ENCODE measurements at regions not wholly inside any gene's neighbourhood (a gene's known extent, or its start where the extent isn't known, plus 50 kb on each side); places are given as distances from the start of the nearest gene placed in this dataset.

DNA sequence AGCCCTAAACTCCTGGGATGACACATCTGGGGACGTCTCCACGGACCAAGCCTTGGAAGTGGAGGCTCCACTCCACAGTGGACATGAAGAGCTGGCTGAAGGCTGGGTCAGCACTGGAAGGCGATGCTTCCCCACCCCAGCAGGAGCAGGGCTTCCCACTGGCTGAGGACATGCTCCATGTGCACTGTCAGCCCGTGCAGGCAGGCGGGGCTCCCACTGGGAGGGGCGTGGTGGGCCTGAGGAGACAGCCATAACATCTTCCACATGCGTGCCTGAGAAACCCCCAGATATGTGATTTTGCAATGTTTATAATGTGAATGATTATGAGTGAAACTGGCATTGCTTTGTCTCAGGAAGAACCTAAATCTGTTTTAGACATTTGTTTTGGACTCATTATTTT lies 231.3 kb downstream of the KLF13 start:
- DNase-seq, result no peak

DNA sequence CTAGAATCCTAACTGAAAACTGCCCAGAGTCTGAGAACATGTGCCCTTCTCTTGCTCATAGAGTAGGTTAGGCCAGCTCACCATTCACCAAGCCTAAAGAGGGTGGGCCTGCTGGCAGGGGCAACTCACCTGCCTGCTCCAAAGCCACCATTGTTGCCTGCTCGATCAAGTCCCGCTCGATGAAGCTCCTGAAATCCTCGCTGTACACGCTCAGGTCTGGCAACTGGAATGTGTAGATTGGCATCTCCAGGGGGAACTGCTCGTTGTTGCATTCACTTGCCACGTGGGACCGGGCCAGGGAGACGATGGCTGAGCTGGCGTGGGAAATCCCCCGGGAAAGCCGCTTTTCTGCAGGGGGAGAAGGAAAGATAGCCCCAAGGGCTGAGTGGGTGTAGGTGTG lies 232.2 kb downstream of the KLF13 start:
- no peak for DNase-seq

DNA sequence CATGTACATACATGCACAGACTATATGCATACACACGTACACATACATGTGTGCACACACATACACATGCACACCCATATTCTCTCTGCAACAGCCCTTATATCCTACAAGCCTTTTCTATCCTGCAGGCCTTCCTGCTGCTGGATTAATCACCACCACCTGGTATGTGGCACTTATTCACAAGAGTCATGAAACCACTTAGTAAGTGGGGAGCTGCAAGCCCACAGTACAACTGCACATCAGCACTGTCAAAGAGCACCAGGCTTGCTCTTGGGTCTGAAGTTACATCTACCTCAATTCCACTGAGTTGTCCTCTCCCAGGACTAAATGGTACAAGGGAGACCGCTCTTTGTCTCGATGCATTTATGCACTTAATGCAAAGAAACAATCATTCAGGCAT lies 233.2 kb downstream of the KLF13 start:
- DNase-seq, result no peak

DNA sequence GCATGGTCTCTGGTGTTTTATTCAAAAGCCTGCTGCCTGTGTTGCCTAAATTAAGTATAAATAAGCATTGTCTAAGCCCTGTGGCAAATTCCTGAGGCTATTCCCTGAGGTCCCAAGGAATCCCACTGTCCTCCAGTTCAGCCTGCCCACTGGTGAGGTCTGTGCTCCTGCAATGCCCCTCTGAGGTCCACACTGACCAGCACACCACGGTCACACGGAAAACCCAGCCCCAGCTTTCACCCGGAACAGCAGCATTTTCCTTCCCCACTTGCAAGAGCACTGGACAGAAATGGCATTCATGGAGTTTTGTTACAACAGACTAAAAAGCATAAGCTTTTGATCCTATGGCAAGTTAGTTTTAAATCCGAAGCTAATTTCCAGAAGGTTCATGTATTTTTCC lies 234.0 kb downstream of the KLF13 start:
- DNase-seq, result no peak

DNA sequence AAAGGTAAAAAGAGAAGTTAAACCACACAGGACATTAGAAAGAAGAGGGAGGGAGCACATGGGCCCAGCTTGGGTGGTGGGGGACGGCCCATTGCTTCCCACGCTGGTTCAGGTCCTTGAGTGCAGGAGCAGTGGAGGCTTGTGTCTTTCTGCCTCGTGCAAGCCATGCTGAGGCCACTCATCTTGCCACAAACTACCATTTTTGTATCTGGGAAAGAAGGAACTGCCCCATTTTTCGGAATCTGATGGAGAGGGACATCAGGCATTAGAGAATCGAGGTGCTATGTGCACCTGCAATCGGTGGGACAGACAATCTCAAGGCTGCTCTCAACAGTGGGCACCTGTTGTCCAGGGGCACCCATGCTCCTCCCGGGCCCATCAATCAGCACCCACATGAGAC lies 234.5 kb downstream of the KLF13 start:
- no peak for DNase-seq

DNA sequence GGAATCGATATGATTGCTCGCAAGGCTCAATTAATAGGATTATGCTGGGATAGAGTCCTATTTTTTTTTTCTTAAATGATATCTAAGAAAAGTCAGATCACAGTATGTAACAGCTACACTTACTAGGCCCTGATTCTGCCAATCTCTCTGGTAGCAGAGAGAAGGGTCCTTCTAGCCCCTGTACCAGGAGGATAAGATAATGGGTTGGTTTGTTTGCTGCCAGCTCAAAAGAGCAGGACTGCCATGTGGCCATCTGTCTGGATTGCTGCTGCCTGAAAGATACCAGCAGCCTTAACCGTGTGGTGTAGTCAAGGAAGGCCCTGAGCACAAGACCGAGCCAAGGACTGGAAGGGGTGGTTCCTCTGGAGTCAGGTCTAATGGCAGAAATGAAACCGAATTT lies 236.4 kb downstream of the KLF13 start:
- DNase-seq, result no peak

DNA sequence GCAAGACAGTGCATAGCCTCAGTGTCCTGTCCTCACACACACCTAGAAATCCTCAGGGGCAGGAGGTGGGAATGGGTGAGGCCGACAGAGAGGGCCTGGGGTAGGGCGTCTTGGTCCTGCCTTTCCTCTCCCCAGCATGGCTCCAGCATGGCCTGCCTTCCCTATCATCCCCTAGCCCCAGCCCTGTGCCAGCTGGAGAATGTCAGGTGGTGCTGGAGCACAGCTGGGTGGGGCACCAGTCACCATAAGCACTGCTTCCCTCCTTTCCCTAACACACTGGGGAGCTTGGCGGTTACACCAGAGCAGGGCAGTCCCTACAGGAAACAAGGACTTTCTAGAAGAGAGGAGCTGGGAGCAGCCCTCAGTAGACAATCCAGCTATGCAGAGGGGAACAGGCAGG lies 236.8 kb downstream of the KLF13 start:
- no peak for DNase-seq

DNA sequence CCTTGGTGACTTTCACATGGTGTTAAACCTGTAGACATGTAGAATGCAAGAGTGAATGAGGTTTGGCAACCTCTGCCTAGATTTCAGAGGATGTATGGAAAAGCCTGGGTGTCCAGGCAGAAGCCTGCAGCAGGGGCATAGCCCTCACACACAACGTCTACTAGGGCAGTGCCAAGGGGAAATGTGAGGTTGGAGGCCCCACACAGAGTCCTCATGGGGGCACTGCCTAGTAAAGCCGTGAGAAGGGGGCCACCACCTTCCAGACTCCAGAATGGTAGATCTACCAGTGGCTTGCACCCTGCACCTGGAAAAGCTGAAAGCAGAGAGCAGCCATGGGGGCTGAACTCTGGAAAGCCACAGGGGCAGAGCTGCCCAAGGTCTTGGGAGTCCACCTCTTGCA lies 241.2 kb downstream of the KLF13 start:
- DNase-seq, result no peak

DNA sequence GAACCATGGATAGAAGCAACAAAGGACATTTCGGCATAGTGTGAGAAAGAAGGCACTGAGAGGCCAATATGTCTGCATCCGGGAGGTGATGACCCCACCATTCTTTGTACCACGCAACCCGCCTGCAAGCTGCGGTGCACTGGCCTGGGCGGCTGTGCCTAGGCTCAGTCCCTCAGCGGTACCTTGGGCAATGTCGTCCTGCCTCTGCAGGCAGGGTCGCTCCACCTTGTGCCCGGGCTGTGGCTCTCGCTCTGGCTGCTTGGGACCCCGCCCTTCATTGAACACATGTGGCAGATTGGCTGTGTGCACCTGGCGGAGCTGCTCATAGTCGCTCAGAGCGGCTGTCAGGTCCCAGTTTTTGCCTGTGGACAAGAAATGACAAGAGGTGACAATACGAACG lies 243.2 kb downstream of the KLF13 start:
- DNase-seq, result no peak

DNA sequence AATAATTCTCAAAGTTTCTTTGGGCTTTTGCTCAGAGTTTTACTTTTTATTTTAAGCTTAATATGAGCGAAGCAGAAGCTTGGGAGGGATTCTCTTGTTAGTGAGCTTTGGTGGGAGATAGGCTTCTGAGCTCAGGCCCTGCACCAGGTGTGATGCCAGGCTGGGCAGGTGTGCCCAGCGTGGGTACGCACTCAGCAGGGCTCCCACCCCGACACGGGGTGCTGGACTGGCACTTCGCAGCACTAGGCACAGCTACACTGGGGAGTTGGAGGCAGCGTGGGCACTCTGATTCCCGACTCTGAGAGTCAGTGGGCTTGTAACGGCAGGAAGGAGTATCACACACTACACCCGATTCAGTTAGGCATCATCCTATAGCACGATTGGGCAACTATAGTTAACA lies 244.0 kb downstream of the KLF13 start:
- DNase-seq, result no peak

DNA sequence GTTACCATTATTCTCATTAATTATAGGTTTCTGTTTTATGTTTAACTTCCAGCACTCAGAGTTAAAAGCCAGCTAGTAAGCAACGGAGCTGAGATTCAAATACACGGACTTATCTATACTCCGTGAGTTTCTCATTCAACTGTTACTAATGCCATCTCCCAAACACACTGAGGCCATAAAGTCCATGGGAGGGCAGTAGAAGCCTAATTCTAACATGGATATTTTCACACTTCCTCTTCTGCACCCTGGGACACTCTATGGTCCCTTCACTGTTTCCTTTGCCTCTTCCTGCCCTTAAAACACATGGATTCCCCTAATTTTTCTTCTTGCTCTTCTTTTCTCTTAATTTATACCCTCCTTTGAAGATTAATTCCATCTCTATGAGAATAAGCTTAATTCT lies 245.0 kb downstream of the KLF13 start:
- DNase-seq, result no peak

DNA sequence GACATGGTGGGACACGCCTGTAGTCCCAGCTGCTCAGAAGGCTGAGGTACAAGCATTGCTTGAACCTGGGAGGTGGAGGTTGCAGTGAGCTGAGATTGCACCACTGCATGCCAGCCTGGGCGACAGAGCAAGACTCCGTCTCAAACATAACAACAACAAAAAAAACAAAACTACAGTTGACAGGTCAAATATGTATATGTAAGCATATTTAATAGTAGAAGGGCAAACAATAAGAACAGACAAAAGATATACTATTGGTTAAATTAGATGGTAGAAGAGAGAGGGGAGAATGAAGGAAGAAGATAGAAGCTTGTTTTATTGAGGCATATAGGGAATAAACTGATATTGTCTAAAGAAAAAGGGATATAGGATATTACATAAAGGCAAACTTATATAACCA lies 247.1 kb downstream of the KLF13 start:
- no peak for DNase-seq

DNA sequence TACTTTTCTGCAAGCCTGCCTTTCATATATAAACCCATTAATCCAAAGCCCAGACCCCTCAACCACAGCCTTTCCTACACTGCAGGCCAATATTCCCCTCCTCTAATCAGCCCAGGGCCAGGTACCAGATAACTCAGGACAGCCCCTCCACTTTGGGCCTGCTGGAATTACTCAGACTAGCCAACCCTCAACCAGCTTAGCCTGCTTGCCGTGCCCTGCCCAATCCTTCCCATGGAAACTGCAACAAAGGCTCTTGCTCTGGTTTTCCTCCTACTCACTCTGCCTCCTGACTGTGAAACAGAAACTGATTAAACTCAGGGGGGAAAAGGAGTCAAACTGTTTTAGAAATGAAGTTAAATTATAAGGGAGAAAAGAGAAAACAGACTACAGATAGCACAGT lies 248.1 kb downstream of the KLF13 start:
- no peak for DNase-seq

DNA sequence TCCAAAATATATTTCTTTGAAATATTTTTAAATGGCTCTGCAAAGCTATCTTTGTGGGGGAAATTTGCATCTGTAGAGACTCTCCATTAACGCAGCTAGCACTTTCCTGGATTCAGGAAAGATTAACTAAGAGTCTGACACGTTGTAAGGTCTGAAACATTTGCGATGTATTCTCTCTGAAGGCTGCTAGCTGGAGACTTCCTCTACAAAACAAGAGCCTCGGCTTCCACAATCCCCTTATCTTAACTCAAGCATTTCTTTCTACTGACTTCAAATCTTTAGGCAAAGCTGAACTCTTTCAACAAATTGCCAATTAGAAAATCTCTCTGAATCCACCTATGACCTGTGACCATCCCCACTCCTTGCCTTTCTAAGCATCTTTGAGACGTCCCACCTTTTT lies 250.5 kb downstream of the KLF13 start:
- no peak for DNase-seq

DNA sequence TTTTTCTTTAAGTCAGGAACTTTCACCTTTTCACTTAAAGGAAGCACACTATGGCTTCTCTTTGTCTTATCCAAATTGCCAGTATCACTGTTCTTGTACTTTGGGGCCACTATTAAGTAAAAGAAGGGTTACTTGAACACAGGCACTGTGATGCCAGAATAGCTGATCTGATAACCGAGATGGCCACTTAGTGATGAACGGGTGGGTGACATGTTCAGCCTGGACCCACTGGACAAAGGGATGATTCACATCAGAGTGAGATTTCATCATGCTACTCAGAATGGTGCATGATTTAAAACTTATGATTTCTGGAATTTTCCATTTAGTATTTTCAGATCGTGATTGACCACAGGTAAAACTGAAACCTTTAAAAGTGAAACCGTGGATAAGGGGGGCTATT lies 252.6 kb downstream of the KLF13 start:
- DNase-seq, result no peak

DNA sequence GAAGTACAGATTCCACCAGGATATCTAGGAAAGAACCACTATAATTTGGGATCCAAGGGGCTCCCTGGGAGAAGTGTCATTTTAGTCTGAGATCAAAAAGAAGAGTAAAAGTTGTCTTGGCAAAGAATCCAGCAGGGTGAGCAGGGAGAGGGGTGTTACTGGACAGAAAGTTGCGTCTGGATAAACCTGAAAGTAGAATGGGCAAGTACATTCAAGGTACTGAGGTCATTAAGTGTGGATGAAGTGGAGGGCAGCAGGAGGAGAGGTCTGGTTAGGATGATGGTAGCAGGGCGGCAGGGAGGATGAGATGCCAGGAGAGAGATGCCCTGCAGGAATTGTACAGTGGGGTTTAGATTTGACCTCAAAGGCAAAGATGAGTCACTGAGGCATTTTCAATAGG lies 253.3 kb downstream of the KLF13 start:
- DNase-seq, result no peak

DNA sequence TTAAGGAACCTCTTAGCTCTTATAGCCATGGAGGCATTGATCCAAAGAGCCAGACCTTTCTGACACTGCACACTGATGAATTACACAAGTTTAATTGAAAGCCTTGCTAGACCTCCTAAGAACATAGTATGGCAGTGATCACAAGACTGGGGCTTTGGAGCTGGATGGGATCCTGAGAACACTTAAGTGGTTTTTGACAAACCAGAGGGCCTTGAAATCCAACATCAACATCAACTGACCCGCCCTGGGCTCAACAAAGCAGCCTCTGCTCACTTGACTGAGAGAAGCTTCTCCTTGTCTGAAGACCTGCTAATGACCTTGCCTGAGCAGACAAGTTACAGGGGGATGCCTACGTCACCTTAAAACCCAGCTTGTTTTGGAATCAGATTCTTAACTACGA lies 257.6 kb downstream of the KLF13 start:
- DNase-seq, result no peak

DNA sequence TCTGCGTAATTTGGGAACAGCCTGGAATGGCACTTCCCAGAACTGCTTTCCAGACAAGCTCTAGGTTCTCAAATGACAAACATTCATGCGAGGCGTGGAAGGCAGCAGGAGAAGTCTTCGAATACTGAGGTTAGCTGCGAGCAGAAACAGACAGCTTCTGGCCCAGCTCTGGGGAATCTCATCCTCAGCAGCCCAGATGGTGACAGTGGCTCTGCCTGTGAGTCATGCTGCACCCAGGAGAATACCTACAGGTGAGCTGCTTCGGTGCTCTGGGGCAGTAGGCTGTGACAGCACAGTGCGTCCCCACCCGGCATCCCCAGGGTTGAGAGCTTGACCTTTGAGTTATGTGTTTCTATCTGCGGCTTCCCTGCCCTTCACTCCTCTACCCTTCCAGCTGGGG lies 258.6 kb downstream of the KLF13 start:
- DNase-seq, result no peak

DNA sequence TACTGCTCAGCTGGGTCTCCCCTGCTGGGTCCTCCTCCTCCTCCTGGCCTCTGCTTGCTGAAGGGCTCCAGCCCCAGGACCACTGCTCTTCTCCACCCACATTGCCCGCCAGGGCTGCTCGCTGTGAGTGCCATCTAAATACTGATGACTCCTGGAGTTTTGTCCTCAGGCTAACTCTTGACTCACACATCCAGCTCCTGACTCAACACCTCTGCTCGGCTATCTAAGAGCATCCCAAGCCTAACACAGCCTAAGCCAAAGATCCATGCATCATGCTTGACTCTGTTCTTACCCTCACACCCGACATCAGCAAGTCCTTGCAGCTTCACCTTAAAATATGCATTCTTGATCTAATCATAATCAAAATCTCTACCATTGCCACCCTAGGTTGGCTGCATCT lies 260.2 kb downstream of the KLF13 start:
- DNase-seq, result no peak

DNA sequence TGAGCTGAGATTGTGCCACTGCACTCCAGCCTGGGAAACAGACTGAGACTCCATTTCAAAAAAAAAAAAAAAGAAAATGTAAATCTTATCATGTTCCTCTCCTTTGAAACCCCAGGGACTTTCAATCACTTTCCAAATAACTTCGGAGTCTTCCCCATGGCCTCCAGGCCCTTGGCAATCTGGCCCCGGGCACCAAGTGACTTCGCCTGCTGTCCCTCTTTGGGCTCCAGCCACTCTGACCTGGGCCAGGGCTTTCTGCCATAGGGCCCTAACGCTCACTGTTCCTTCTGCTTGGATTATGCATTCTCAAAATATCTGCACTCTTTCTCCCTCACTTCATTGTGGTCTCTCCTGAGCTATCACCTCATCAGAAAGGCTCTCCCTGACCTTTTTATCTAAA lies 260.9 kb downstream of the KLF13 start:
- no peak for DNase-seq

DNA sequence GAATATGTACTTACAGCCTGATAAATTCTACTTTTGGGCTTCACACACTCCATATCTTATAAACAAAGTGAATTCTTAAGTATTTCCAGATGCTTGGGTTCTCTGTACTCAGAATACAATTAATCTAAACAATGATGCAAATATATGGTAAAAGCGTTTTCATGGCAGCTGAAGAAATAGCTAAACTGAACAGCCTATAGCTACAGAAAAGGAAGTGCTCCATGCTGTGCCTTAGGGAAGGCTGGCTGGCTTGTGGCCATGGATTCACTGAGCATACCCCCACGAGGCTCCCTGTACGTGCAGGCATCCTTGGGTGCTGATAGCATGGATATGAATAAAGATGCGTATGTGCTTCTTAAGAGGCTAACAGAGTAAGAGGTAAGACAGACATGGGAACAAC lies 264.0 kb downstream of the KLF13 start:
- DNase-seq, result no peak

DNA sequence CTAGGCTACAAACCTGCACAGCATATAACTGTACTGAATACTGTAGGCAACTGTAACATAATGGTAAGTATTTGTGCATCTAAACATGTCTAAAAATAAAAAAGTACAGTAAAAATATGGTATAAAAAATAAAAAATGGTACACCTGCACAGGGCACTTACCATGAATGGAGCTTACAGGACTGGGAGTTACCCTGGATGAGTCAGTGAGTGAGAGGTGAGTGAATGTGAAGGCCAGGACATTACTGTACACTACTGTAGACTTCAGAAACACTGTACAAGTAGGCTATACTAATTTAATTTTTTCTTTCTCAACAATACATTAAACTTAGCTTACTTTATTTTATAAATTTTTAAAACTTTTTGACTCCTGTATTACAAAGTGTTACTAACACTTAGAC lies 265.3 kb downstream of the KLF13 start:
- no peak for DNase-seq

DNA sequence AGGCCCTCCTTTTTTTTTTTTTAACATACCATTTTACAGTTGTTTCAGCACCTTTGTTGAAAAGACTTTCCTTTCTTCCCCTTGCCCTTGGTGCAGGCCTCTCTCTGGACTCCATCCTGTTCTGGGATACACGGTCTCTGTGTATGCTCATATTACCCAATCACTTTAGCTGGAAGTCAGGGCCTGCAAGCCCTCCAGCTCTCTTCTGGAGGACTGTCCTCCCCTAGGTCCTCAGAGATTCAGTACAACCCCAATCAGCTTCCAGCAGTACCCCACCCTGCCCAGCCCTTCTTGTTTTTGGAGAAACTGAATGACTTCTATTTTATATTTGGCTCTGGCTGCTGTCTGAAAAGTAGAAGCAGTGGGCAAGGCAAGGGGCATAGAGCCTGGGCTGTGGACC lies 270.8 kb downstream of the KLF13 start:
- no peak for DNase-seq

DNA sequence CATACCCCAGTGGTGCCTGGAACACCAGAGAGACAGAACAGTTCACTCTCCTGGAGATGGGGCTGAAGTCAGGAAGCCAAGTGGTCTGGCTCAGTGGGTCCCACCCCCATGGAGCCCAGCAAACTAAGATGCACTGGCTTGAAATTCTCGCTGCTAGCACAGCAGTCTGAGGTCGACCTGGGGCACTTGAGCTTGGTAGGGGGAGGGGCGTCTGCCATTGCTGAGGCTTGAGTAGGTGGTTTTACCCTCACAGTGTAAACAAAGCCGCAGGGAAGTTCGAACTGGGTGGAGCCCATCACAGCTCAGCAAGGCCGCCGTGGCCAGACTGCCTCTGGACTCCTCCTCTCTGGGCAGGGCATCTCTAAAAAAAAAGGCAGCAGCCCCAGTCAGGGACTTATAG lies 272.0 kb downstream of the KLF13 start:
- no peak for DNase-seq

DNA sequence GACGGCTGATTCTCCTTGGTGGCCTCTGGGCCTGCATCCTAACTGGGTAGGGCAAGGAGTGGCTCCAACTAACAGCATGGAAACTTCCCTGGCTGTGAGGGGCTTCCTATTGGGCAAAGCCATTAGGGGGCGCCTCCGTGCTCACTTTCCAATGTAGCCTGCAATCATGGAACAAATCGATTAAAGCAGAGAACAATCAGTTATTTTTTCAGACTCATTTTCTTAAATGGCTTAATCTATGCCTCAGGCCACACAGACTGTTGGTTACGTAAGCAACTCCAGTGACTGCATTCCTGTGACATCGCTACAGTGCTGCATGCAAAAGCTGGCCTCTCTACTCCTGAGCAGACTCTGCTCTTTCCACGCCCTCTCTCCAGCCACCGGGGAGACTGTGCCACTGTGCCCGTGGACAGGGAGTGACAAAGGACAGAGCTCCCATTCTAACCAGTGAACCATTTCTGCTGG lies 278.9 kb downstream of the KLF13 start:
- DNase-seq, result no peak

DNA sequence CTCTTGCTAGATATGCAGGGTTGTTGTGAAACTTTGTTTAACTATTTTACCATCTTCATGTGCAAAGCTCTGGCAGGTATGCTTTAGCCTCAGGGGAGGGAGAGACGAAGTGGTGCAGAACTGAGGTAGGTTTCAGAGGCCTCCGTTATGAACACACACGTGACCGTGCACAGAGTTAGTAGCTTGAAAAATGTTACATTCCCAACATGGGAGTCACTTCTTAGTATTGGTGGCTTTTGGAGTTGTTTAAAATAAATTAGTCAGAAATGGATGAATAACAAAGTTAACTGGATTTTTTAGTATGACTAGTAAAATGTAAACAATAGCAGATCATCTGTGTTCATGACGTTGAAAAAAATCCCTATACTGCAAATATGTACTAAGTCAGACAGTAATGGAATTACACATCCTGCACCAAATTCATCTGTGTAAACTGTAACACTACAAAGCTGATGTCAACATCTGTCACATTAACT lies 279.6 kb downstream of the KLF13 start:
- DNase-seq, result no peak
